Breast epithelium (tissue), 4 donors: ENCODE measurements at regions not wholly inside any gene's neighbourhood (a gene's known extent, or its start where the extent isn't known, plus 50 kb on each side); places are given as distances from the start of the nearest gene placed in this dataset.

Source experiments
- DNase-seq, 2 donors: peaks; one replicate each; pipeline ENCODE4 v3.0.0-alpha.2; 2019; ENCODE audit warnings: low spot score in 2 of 2
- H3K27ac ChIP-seq, 2 donors: fragments of 200-600 bp; sonication (generic) in 1 of 2; one replicate each; pipeline ENCODE4 v1.5.1; 2016 to 2019; ENCODE audit warnings: mild to moderate bottlenecking in 1 of 2
- H3K27me3 ChIP-seq, 2 donors: fragments of 200-600 bp; sonication (generic) in 1 of 2; one replicate each; pipeline versions ENCODE4 v1.5.1 to v1.6.0; 2017 to 2019; ENCODE audit warnings: control low read depth in 1 of 2, mild to moderate bottlenecking in 1 of 2
- H3K36me3 ChIP-seq: fragments of 200-600 bp; one replicate; pipeline ENCODE4 v1.5.1; 2019
- H3K4me1 ChIP-seq, 2 donors: fragments of 200-600 bp; sonication (generic); one replicate each; pipeline ENCODE4 v1.5.1; 2016 to 2019; ENCODE audit warnings: control low read depth in 1 of 2
- H3K4me3 ChIP-seq, 3 donors: fragments of 200-600 bp; sonication (generic); 1 replicate in 2 of 3; 2 replicates in 1 of 3; pipeline ENCODE4 v1.5.1; 2016 to 2019; ENCODE audit warnings: mild to moderate bottlenecking in 3 of 3, moderate library complexity in 2 of 3
- H3K9me3 ChIP-seq, 2 donors: fragments of 200-600 bp; sonication (generic) in 1 of 2; one replicate each; pipeline ENCODE4 v1.5.1; 2016 to 2019; ENCODE audit warnings: control low read depth in 1 of 2
- CTCF ChIP-seq, 3 donors: fragments of 450-650 bp; IDR thresholded peaks; one replicate each; pipeline ENCODE4 v1.5.1; 2016 to 2017; ENCODE audit warnings: antibody characterized with exemption in 3 of 3, mild to moderate bottlenecking in 3 of 3, moderate library complexity in 3 of 3
- POLR2A ChIP-seq: fragments of 450-650 bp; IDR thresholded peaks from one replicate; pipeline ENCODE4 v1.6.1; 2016; ENCODE audit warnings: antibody characterized with exemption, mild to moderate bottlenecking, moderate library complexity
- POLR2AphosphoS5 ChIP-seq, 3 donors: sonication (generic); formaldehyde crosslinking; IDR thresholded peaks; one replicate each; pipeline ENCODE4 v1.6.1; 2017; ENCODE audit warnings: antibody characterized with exemption in 3 of 3
- intact Hi-C: fragments of 100-400 bp; cut with DNase I; formaldehyde crosslinking; loops from one replicate; pipeline ENCODE4 v1.15.1; 2023; ENCODE audit warnings: low total_unique reads

GRCh38 chr5:40165789-40166728 is 513.7 kb upstream of the PTGER4 start:
- no peaks in the 10 kb centered on the region for H3K36me3 ChIP-seq
- intact Hi-C loops = no loop called here
- DNase-seq = no peak
- no peaks in the 10 kb centered on the region for H3K27me3 ChIP-seq
- H3K4me1 ChIP-seq = no peaks in the 10 kb centered on the region
- no peak overlapping the region for H3K4me3 ChIP-seq
- H3K27ac ChIP-seq = no peak overlapping the region
- TF ChIP-seq POLR2AphosphoS5 (IDR thresholded peaks at IDR 0.05) (no peak), CTCF (IDR thresholded peaks at IDR 0.05) (no peak), POLR2A (no peak)
- H3K9me3 ChIP-seq = peaks cover 6 to 9% of the 10 kb centered on the region in 2 donors

- Histone ChIP-seq H3K4me1 (no peaks in the 10 kb centered on the region), H3K4me3 (no peak overlapping the region), H3K9me3 (peaks cover under 1 to 3% of the 10 kb centered on the region in 2 donors), H3K36me3 (no peaks in the 10 kb centered on the region), H3K27ac (no peak overlapping the region), H3K27me3 (no peaks in the 10 kb centered on the region)
- no peak for TF ChIP-seq POLR2A
- intact Hi-C loops = no loop called here
- DNase-seq = no peak
Measured at GRCh38 chr5:40165106-40165788, 514.5 kb upstream of the PTGER4 start.

GRCh38 chr5:40160435-40160834 is 519.3 kb upstream of the PTGER4 start:
- H3K9me3 ChIP-seq = no peaks in the 10 kb centered on the region
- H3K27me3 ChIP-seq = no peaks in the 10 kb centered on the region
- DNase-seq = no peak
- no peak overlapping the region for H3K4me3 ChIP-seq
- TF ChIP-seq POLR2A (no peak), POLR2AphosphoS5 (IDR thresholded peaks at IDR 0.05) (no peak), CTCF (IDR thresholded peaks at IDR 0.05) (no peak)
- H3K4me1 ChIP-seq = no peaks in the 10 kb centered on the region
- no peak overlapping the region for H3K27ac ChIP-seq
- intact Hi-C loops = no loop called here
- no peaks in the 10 kb centered on the region for H3K36me3 ChIP-seq

GRCh38 chr5:40154194-40154593 is 525.5 kb upstream of the PTGER4 start:
- H3K27me3 ChIP-seq = no peaks in the 10 kb centered on the region
- no peak for DNase-seq
- H3K9me3 ChIP-seq = no peaks in the 10 kb centered on the region
- no peak overlapping the region for H3K27ac ChIP-seq
- H3K4me3 ChIP-seq = no peak overlapping the region
- TF ChIP-seq CTCF (IDR thresholded peaks at IDR 0.05) (no peak), POLR2AphosphoS5 (IDR thresholded peaks at IDR 0.05) (no peak), POLR2A (no peak)
- H3K36me3 ChIP-seq = no peaks in the 10 kb centered on the region
- H3K4me1 ChIP-seq = no peaks in the 10 kb centered on the region
- intact Hi-C loops = no loop called here

- Histone ChIP-seq H3K27ac (no peak overlapping the region), H3K4me1 (no peaks in the 10 kb centered on the region), H3K27me3 (no peaks in the 10 kb centered on the region), H3K36me3 (no peaks in the 10 kb centered on the region), H3K4me3 (no peak overlapping the region), H3K9me3 (no peaks in the 10 kb centered on the region)
- TF ChIP-seq POLR2A (no peak), POLR2AphosphoS5 (IDR thresholded peaks at IDR 0.05) (no peak), CTCF (IDR thresholded peaks at IDR 0.05) (no peak)
- intact Hi-C loops = no loop called here
- no peak for DNase-seq
Measured at GRCh38 chr5:40150896-40151295, 528.8 kb upstream of the PTGER4 start.
